ENCODE measurements at regions not wholly inside any gene's neighbourhood (a gene's known extent, or its start where the extent isn't known, plus 50 kb on each side); places are given as distances from the start of the nearest gene placed in this dataset.

DNA sequence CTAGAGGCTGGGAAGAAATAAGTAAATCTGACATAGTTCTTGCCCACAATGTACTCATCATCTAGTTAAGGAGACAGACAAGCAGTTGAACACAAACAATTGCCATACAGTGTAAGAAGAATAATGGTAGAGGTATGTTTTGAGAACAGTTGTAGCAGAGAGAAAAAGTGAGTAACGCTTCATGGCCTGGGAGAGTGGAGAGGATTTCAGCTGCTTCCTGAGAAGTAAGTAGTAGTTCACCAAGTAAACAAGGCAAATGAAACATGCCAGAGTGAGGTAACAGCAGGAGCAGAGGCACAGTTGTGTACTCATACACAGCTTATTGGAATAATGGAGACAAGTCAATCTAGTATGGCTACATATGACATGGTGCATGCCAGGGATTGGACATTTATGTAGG, 53.6 kb upstream of the RAP2C start:
- Histone ChIP-seq H3K36me3 (replicated peaks) (no peaks in the 10 kb centered on the region), H3K27ac (no peak overlapping the region), H3K27me3 (replicated peaks) (no peaks in the 10 kb centered on the region), H3K4me3 (ENCODE audit: low read depth, low read length) (no peak overlapping the region)
- DNase-seq = no peak
- no peak for TF ChIP-seq CTCF (IDR thresholded peaks at IDR 0.05; ENCODE audit: low read depth, low read length, missing control alignments)
- in situ Hi-C loops (cut with HindIII; ENCODE audit: low pct_ligation_motif_present, low sequenced_read_pairs) = no loop called here

GRCh38 chrX:132271311-132271778, 52.1 kb upstream of the RAP2C start:
- H3K27ac ChIP-seq = no peak overlapping the region
- no peak for DNase-seq
- no peaks in the 10 kb centered on the region for H3K27me3 ChIP-seq (replicated peaks)
- TF ChIP-seq CTCF (IDR thresholded peaks at IDR 0.05; ENCODE audit: low read depth, low read length, missing control alignments) = no peak
- H3K4me3 ChIP-seq (ENCODE audit: low read depth, low read length) = no peak overlapping the region
- no peaks in the 10 kb centered on the region for H3K36me3 ChIP-seq (replicated peaks)
- in situ Hi-C loops (cut with HindIII; ENCODE audit: low pct_ligation_motif_present, low sequenced_read_pairs) = no loop called here

GRCh38 chrX:132270699-132271098, 51.5 kb upstream of the RAP2C start:
- no peak for TF ChIP-seq CTCF (IDR thresholded peaks at IDR 0.05; ENCODE audit: low read depth, low read length, missing control alignments)
- no peaks in the 10 kb centered on the region for H3K36me3 ChIP-seq (replicated peaks)
- H3K27me3 ChIP-seq (replicated peaks) = no peaks in the 10 kb centered on the region
- no peak for DNase-seq
- no peak overlapping the region for H3K27ac ChIP-seq
- in situ Hi-C loops (cut with HindIII; ENCODE audit: low pct_ligation_motif_present, low sequenced_read_pairs) = no loop called here
- no peak overlapping the region for H3K4me3 ChIP-seq (ENCODE audit: low read depth, low read length)

- in situ Hi-C loops (cut with HindIII; ENCODE audit: low pct_ligation_motif_present, low sequenced_read_pairs) = no loop called here
- H3K4me3 ChIP-seq (ENCODE audit: low read depth, low read length) = no peak overlapping the region
- no peaks in the 10 kb centered on the region for H3K36me3 ChIP-seq (replicated peaks)
- no peak for TF ChIP-seq CTCF (IDR thresholded peaks at IDR 0.05; ENCODE audit: low read depth, low read length, missing control alignments)
- no peak overlapping the region for H3K27ac ChIP-seq
- DNase-seq = no peak
- H3K27me3 ChIP-seq (replicated peaks) = no peaks in the 10 kb centered on the region
Observed at GRCh38 chrX:132270021-132270420, 50.8 kb upstream of the RAP2C start.
